Large intestine (tissue), 3 donors: ENCODE measurements at regions not wholly inside any gene's neighbourhood (a gene's known extent, or its start where the extent isn't known, plus 50 kb on each side); places are given as distances from the start of the nearest gene placed in this dataset.
"Not testable (repeated sequence)": the region's sequence is repeated elsewhere in the genome, so short reads cannot be mapped to it uniquely, and the experiment has no call there.

Experiments
- DNase-seq, 2 donors: peaks; one replicate each; pipeline versions ENCODE4 v3.0.0 to v3.0.0-alpha.2; 2013
- H3K27ac ChIP-seq: one replicate; pipeline ENCODE4 v1.5.1; 2013; ENCODE audit warnings: low read length
- H3K27me3 ChIP-seq: 2 replicates; pipeline ENCODE4 v1.6.1; 2013; ENCODE audit warnings: low read length; ENCODE audit not compliant: control insufficient read depth, insufficient read depth
- H3K36me3 ChIP-seq: 2 replicates; pipeline ENCODE4 v1.6.1; 2013; ENCODE audit warnings: low read length; ENCODE audit not compliant: control insufficient read depth, insufficient read depth
- H3K4me1 ChIP-seq: one replicate; pipeline ENCODE4 v1.6.1; 2013; ENCODE audit warnings: low read length; ENCODE audit not compliant: control insufficient read depth, insufficient read depth
- H3K4me3 ChIP-seq: one replicate; pipeline ENCODE4 v1.5.1; 2013; ENCODE audit warnings: low read length
- H3K9me3 ChIP-seq: one replicate; pipeline ENCODE4 v1.6.1; 2013; ENCODE audit warnings: mild to moderate bottlenecking, low read depth, low read length, moderate library complexity; ENCODE audit not compliant: control insufficient read depth
- WGBS: methylation state at CpG from one replicate; pipeline ENCODE4 v1.1.5; 2013; ENCODE audit warnings: low lambda C conversion rate; ENCODE audit not compliant: insufficient coverage; 5-methylcytosine and 5-hydroxymethylcytosine counted together

DNA sequence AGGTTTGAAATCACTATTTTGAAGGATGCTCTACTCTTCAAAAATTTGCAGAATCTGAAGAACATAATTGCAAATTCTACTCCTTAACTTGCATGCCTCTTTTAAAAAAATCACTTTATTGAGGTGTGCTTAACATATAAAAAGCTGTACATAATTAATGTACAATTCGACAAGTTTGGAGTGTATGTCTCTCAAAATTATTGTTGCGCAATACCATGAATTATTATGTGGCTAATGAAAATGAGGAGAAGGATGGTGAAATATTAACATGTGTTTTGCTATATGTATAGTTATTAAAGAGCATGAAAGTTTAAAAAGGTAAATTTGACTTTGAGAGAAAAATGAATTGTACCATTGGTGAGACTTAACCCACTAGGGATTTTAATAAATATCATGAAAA is 187.2 kb upstream of the MALRD1 start:
- H3K27ac ChIP-seq, result no peak overlapping the region
- no peaks in the 10 kb centered on the region for H3K4me1 ChIP-seq
- no peaks in the 10 kb centered on the region for H3K9me3 ChIP-seq
- no peak overlapping the region for H3K4me3 ChIP-seq
- 100% methylated on average over 2 of the region's 2 CpGs for WGBS
- H3K27me3 ChIP-seq, result no peaks in the 10 kb centered on the region
- H3K36me3 ChIP-seq, result no peaks in the 10 kb centered on the region
- no peak for DNase-seq

DNA sequence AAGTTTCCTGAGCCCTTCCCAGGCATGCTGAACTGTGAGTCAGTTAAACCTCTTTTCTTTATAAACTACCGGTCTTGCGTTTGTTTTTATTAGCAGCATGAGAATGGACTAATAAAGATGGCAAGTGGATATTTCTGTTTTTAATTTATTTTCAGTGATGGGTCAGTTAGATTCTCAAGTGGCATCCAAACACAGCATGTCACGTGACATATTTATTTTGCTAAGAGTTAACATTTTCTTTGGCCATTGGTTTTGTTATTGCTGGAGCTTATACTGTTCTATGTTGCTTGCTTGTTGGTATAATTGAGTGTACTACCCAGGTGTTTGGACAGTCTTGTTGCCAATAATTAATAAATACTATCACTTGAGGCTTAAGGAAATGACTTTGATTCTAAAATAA is 181.7 kb upstream of the MALRD1 start:
- Histone ChIP-seq H3K4me1 (no peaks in the 10 kb centered on the region), H3K9me3 (no peaks in the 10 kb centered on the region), H3K27me3 (no peaks in the 10 kb centered on the region), H3K27ac (no peak overlapping the region), H3K4me3 (no peak overlapping the region), H3K36me3 (no peaks in the 10 kb centered on the region)
- WGBS, result no CpG with 5 or more reads among the region's 3 CpGs
- DNase-seq, result no peak

- Histone ChIP-seq H3K27ac (no peak overlapping the region), H3K4me1 (no peaks in the 10 kb centered on the region), H3K27me3 (no peaks in the 10 kb centered on the region), H3K9me3 (no peaks in the 10 kb centered on the region), H3K36me3 (no peaks in the 10 kb centered on the region), H3K4me3 (no peak overlapping the region)
- WGBS, result 82% methylated on average over 2 of the region's 3 CpGs
- DNase-seq, result no peak
Observed at GRCh38 chr10:18868919-18869318, 179.7 kb upstream of the MALRD1 start.

DNA sequence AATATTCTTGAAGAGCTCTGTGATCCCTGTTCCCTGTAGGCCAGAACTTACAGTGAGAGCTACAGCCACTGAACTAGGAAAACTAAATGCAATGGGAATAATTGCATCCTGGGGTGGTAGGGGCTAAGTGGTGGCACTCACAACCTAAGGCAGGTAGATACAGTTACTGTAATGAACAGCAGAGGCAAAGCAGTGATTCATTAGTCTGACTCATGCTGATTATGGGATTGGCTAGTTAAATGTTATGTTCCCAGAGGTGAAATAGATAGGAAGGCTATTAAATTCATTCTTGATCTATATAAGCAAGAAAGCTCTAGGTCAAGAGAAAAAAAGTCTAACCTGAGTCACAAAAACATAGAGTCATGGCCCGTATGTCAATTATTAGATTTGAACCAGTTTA is 173.1 kb upstream of the MALRD1 start:
- peaks cover 3% of the 10 kb centered on the region for H3K9me3 ChIP-seq
- H3K27ac ChIP-seq, result no peak overlapping the region
- H3K36me3 ChIP-seq, result no peaks in the 10 kb centered on the region
- no peak for DNase-seq
- H3K4me3 ChIP-seq, result no peak overlapping the region
- peaks cover 2% of the 10 kb centered on the region for H3K4me1 ChIP-seq
- H3K27me3 ChIP-seq, result no peaks in the 10 kb centered on the region
- WGBS, result no CpG with 5 or more reads among the region's 1 CpG

DNA sequence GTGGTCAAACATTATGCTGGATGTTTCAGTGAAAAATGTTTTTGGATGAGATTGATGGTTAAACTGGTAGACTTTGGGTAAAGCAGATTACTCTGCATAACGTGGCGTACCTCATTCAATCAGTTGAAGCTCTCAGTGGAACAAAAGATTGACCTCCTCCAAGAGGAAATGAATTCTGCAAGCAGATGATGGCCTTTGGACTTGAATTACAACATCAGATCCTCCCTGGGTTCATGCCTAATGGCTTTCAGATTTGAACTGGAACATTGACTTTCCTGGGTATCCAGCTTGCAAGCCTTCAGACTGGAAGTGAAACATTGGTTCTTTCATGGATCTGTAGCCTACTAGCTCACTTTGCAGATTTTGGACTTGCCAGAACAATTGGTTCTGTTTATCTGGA is 169.3 kb upstream of the MALRD1 start:
- no peak overlapping the region for H3K27ac ChIP-seq
- peaks cover 2% of the 10 kb centered on the region for H3K4me1 ChIP-seq
- H3K9me3 ChIP-seq, result peaks cover 4% of the 10 kb centered on the region
- DNase-seq, result peak; percentile 60 to 83
- H3K36me3 ChIP-seq, result no peaks in the 10 kb centered on the region
- no peaks in the 10 kb centered on the region for H3K27me3 ChIP-seq
- no peak overlapping the region for H3K4me3 ChIP-seq
- no CpG with 5 or more reads among the region's 2 CpGs for WGBS

DNA sequence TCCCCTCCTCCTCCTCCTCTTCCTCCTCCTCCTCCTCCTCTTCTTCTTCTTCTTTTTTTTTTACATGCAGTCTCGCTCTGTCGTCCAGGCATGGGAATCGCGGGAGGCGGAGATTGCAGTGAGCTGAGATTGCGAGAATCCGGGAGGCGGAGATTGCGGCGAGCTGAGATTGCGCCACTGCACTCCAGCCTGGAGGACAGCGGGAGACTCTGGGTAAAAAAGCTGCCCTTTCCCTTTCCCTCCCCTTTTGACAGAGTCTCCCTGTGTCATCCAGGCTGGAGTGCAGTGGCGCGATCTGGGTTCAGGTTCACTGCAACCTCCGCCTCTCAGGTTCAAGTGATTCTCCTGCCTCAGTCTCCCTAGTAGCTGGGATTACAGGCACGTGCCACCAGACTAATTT is 168.1 kb upstream of the MALRD1 start:
- Histone ChIP-seq H3K4me3 (no peak overlapping the region), H3K27me3 (no peaks in the 10 kb centered on the region)
- no CpG with 5 or more reads among the region's 16 CpGs for WGBS

DNA sequence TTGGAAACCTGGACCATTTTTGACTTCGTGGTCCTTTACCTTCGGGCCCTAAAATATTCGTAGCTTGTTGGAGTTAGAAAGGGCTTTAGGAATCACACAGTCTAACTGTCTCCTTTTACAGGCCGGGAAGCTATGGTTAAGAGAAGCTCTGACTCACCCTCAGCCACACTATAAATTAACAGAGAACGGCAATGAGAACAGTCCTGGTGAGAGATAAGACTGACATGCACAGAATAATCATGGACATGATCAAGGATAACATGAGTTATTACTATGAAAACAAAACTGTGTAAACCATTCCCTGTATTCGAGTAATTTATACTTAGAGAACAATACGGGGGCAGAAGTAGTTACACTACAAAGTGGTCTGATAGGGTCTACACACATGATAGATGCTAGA is 162.5 kb upstream of the MALRD1 start:
- no peak overlapping the region for H3K4me3 ChIP-seq
- no CpG with 5 or more reads among the region's 7 CpGs for WGBS
- H3K27ac ChIP-seq, result no peak overlapping the region
- no peaks in the 10 kb centered on the region for H3K27me3 ChIP-seq
- H3K4me1 ChIP-seq, result peaks cover 7% of the 10 kb centered on the region
- DNase-seq, result peak in 1 of 2 donors; percentile 26
- no peaks in the 10 kb centered on the region for H3K36me3 ChIP-seq
- no peaks in the 10 kb centered on the region for H3K9me3 ChIP-seq

More for the DNA sequence above, 168.1 kb upstream of the MALRD1 start:
- Histone ChIP-seq H3K36me3 (no peaks in the 10 kb centered on the region), H3K27ac (no peak overlapping the region), H3K9me3 (peaks cover 4% of the 10 kb centered on the region), H3K4me1 (peaks cover 4% of the 10 kb centered on the region)
- no peak for DNase-seq

DNA sequence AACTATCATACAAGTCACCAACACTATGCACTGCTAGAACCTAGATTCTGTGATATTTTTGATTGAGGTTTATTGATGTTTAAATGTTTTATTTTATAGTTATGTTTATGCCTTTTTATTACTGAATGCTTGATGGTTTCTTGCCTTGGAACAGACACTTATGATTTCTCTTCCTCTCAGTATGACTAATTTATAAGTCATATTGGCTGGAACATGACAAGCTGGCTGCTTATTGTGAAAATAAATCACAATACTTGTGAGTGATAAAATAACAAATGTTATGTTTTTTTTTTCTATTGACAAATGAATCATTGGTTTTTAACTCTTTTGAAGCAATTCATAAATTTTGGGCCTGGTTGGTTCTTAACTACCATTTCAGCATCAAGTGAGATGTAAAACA is 142.0 kb upstream of the MALRD1 start:
- Histone ChIP-seq H3K4me1 (no peaks in the 10 kb centered on the region), H3K27me3 (no peaks in the 10 kb centered on the region), H3K4me3 (no peak overlapping the region), H3K36me3 (no peaks in the 10 kb centered on the region), H3K27ac (no peak overlapping the region), H3K9me3 (no peaks in the 10 kb centered on the region)
- DNase-seq, result no peak

DNA sequence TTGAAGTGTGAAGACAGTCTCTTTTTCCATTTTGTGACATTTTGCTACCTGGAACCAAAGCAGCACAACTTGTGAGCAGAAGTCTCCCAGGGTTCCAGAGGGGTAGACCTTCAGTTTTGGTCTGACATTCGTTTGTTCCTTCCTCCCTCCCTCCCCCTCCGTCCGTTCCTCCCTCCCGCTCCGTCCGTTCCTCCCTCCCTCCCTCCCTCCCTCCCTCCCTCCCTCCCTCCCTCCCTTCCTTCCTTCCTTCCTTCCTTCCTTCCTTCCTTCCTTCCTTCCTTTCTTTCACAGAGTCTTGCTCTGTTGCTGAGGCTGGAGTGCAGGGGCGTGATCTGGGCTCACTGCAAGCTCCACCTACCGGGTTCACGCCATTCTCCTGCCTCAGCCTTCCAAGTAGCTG is 131.2 kb upstream of the MALRD1 start:
- not testable (repeated sequence) for H3K4me3 ChIP-seq, H3K9me3 ChIP-seq, DNase-seq, H3K27me3 ChIP-seq, H3K4me1 ChIP-seq, H3K27ac ChIP-seq, H3K36me3 ChIP-seq
- WGBS, result 90% methylated on average over 2 of the region's 9 CpGs

- H3K9me3 ChIP-seq, result peaks cover 5% of the 10 kb centered on the region
- H3K27me3 ChIP-seq, result no peaks in the 10 kb centered on the region
- H3K27ac ChIP-seq, result peak overlapping the region; percentile 24
- H3K36me3 ChIP-seq, result no peaks in the 10 kb centered on the region
- no CpG with 5 or more reads among the region's 4 CpGs for WGBS
- H3K4me3 ChIP-seq, result no peak overlapping the region
- DNase-seq, result peak; percentile 3 to 68
- H3K4me1 ChIP-seq, result no peaks in the 10 kb centered on the region
Observed at GRCh38 chr10:18918532-18918931, 130.1 kb upstream of the MALRD1 start.

- no peaks in the 10 kb centered on the region for H3K4me1 ChIP-seq
- no peak overlapping the region for H3K4me3 ChIP-seq
- H3K27me3 ChIP-seq, result no peaks in the 10 kb centered on the region
- H3K9me3 ChIP-seq, result peaks cover 4% of the 10 kb centered on the region
- DNase-seq, result no peak
- H3K27ac ChIP-seq, result no peak overlapping the region
- H3K36me3 ChIP-seq, result no peaks in the 10 kb centered on the region
Observed at GRCh38 chr10:18949391-18949790, 99.2 kb upstream of the MALRD1 start.
